Keratinocyte (primary cell): ENCODE measurements at regions not wholly inside any gene's neighbourhood (a gene's known extent, or its start where the extent isn't known, plus 50 kb on each side); places are given as distances from the start of the nearest gene placed in this dataset.

Source experiments
- CTCF ChIP-seq, 3 experiments: IDR thresholded peaks in 1 of 3; conservative IDR thresholded peaks in 1 of 3; optimal IDR thresholded peaks in 1 of 3; 2 replicates in 2 of 3; 3 replicates in 1 of 3; pipeline versions ENCODE3 to v1.5.1; 2011; ENCODE audit warnings: low read length in 3 of 3, mild to moderate bottlenecking in 3 of 3, moderate library complexity in 2 of 3, control low read depth in 1 of 3, inconsistent platforms in 1 of 3; ENCODE audit not compliant: insufficient read depth in 2 of 3; ENCODE audit errors: extremely low read depth in 1 of 3
- EZH2 ChIP-seq: IDR thresholded peaks from one replicate; pipeline ENCODE4 v1.6.1; 2012; ENCODE audit warnings: inconsistent platforms, mild to moderate bottlenecking, low read length, moderate library complexity

DNA sequence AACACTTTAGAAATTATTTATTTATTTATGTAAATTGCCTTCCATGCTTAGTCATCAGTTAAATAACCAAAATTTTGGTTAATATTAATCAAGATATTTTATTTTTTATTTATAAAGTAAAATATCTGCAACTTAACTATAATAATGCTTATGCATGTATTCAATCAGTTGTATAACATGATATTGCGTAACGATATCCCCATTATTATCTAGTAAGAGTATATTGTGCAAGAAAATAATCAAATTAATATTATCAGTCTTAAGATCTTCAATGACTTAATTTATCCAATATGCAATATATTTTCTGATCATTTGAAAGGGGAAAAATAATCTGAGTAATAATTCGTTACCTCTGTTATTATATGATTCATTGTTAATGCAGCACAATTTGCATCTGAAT, 596.7 kb downstream of the GABRG1 start:
- TF ChIP-seq CTCF (optimal IDR thresholded peaks at IDR 0.05 in 1 of 3, IDR thresholded peaks at IDR 0.05 in 1 of 3, conservative IDR thresholded peaks at IDR 0.05 in 1 of 3; ENCODE audit: extremely low read depth in 1 of 3, insufficient read depth in 2 of 3, low read length in 3 of 3) (no peak), EZH2 (no peak)
